Neural progenitor cell (in vitro differentiated cells): ENCODE measurements at regions not wholly inside any gene's neighbourhood (a gene's known extent, or its start where the extent isn't known, plus 50 kb on each side); places are given as distances from the start of the nearest gene placed in this dataset.

Experiments
- CTCF ChIP-seq: fragments of 200-600 bp; sonication (generic); IDR thresholded peaks from 2 replicates; pipeline ENCODE4 v1.5.1; 2017; ENCODE audit warnings: antibody characterized with exemption, mild to moderate bottlenecking
- EZH2 ChIP-seq: fragments of 200-600 bp; sonication (generic); IDR thresholded peaks from 2 replicates; pipeline ENCODE4 v1.6.1; 2017; ENCODE audit warnings: antibody characterized with exemption, mild to moderate bottlenecking, moderate library complexity
- EZH2phosphoT487 ChIP-seq: fragments of 200-600 bp; sonication (generic); IDR thresholded peaks from 2 replicates; pipeline ENCODE4 v1.6.1; 2017; ENCODE audit warnings: antibody characterized with exemption

GRCh38 chr7:65749039-65749438 is 123.8 kb upstream of the VKORC1L1 start:
- TF ChIP-seq CTCF = no peak
- TF ChIP-seq EZH2phosphoT487 = no peak
- TF ChIP-seq EZH2 = no peak
